HG02885 (cell line): ENCODE measurements at regions not wholly inside any gene's neighbourhood (a gene's known extent, or its start where the extent isn't known, plus 50 kb on each side); places are given as distances from the start of the nearest gene placed in this dataset.
"Not testable (repeated sequence)": the region's sequence is repeated elsewhere in the genome, so short reads cannot be mapped to it uniquely, and the experiment has no call there.

Experiments
- ATAC-seq: cut with Tn5 transposase; IDR thresholded peaks from one replicate; pipeline ENCODE4 v1.9.1; 2021; ENCODE audit warnings: mild to moderate bottlenecking; ENCODE audit not compliant: unreplicated experiment, poor library complexity

GRCh38 chr1:229851511-229851910 lies 215.5 kb upstream of the GALNT2 start:
- no peak for ATAC-seq

GRCh38 chr1:229853751-229854150 lies 213.3 kb upstream of the GALNT2 start:
- no peak for ATAC-seq

GRCh38 chr1:229854620-229855019 lies 212.4 kb upstream of the GALNT2 start:
- no peak for ATAC-seq

GRCh38 chr1:229856009-229856650 lies 210.9 kb upstream of the GALNT2 start:
- ATAC-seq: peak; percentile 98

GRCh38 chr1:229857585-229857984 lies 209.5 kb upstream of the GALNT2 start:
- ATAC-seq: no peak

GRCh38 chr1:229859026-229859425 lies 208.0 kb upstream of the GALNT2 start:
- ATAC-seq: no peak

GRCh38 chr1:229860926-229861325 lies 206.1 kb upstream of the GALNT2 start:
- ATAC-seq: no peak

- no peak for ATAC-seq
These were observed 204.8 kb upstream of the GALNT2 start for GRCh38 chr1:229862017-229862774.

- ATAC-seq: no peak
These were observed 203.1 kb upstream of the GALNT2 start for GRCh38 chr1:229863651-229864545.

GRCh38 chr1:229864686-229865230 lies 202.3 kb upstream of the GALNT2 start:
- ATAC-seq: no peak

GRCh38 chr1:229865321-229865720 lies 201.7 kb upstream of the GALNT2 start:
- ATAC-seq: not testable (repeated sequence)

- no peak for ATAC-seq
These were observed 199.3 kb upstream of the GALNT2 start for GRCh38 chr1:229867726-229868125.

- no peak for ATAC-seq
These were observed 197.8 kb upstream of the GALNT2 start for GRCh38 chr1:229869240-229869639.

- no peak for ATAC-seq
These were observed 197.4 kb upstream of the GALNT2 start for GRCh38 chr1:229869687-229870086.

GRCh38 chr1:229870381-229870780 lies 196.7 kb upstream of the GALNT2 start:
- ATAC-seq: no peak

- ATAC-seq: no peak
These were observed 195.9 kb upstream of the GALNT2 start for GRCh38 chr1:229871078-229871676.

GRCh38 chr1:229874136-229874535 lies 192.9 kb upstream of the GALNT2 start:
- no peak for ATAC-seq

- ATAC-seq: no peak
These were observed 192.4 kb upstream of the GALNT2 start for GRCh38 chr1:229874609-229875008.

GRCh38 chr1:229875086-229875485 lies 192.0 kb upstream of the GALNT2 start:
- no peak for ATAC-seq

GRCh38 chr1:229879746-229880145 lies 187.3 kb upstream of the GALNT2 start:
- ATAC-seq: no peak
